HG03432 (cell line): ENCODE measurements at regions not wholly inside any gene's neighbourhood (a gene's known extent, or its start where the extent isn't known, plus 50 kb on each side); places are given as distances from the start of the nearest gene placed in this dataset.

ENCODE experiments used
- ATAC-seq: cut with Tn5 transposase; IDR thresholded peaks from one replicate; pipeline ENCODE4 v1.9.1; 2021; ENCODE audit warnings: mild to moderate bottlenecking, moderate library complexity; ENCODE audit not compliant: unreplicated experiment

- no peak for ATAC-seq
Measured at GRCh38 chr17:12574525-12574924, 91.2 kb upstream of the MYOCD start.

GRCh38 chr17:12575641-12576040 lies 90.0 kb upstream of the MYOCD start:
- no peak for ATAC-seq

- ATAC-seq, result no peak
Measured at GRCh38 chr17:12579288-12579687, 86.4 kb upstream of the MYOCD start.

GRCh38 chr17:12580640-12581039 lies 85.0 kb upstream of the MYOCD start:
- ATAC-seq, result no peak

GRCh38 chr17:12584727-12585126 lies 81.0 kb upstream of the MYOCD start:
- no peak for ATAC-seq

GRCh38 chr17:12588531-12588930 lies 77.2 kb upstream of the MYOCD start:
- no peak for ATAC-seq

- no peak for ATAC-seq
Measured at GRCh38 chr17:12590417-12590816, 75.3 kb upstream of the MYOCD start.

GRCh38 chr17:12591021-12591735 lies 74.5 kb upstream of the MYOCD start:
- ATAC-seq, result no peak

GRCh38 chr17:12592941-12593340 lies 72.7 kb upstream of the MYOCD start:
- ATAC-seq, result no peak

GRCh38 chr17:12596961-12597360 lies 68.7 kb upstream of the MYOCD start:
- ATAC-seq, result no peak

GRCh38 chr17:12597895-12598294 lies 67.8 kb upstream of the MYOCD start:
- no peak for ATAC-seq

GRCh38 chr17:12599186-12599920 lies 66.3 kb upstream of the MYOCD start:
- no peak for ATAC-seq

- ATAC-seq, result no peak
Measured at GRCh38 chr17:12600349-12600748, 65.3 kb upstream of the MYOCD start.

GRCh38 chr17:12603566-12603965 lies 62.1 kb upstream of the MYOCD start:
- ATAC-seq, result no peak

- no peak for ATAC-seq
Measured at GRCh38 chr17:12605222-12605621, 60.5 kb upstream of the MYOCD start.

GRCh38 chr17:12613566-12613965 lies 52.1 kb upstream of the MYOCD start:
- no peak for ATAC-seq
